Endothelial cell of umbilical vein (primary cell): ENCODE measurements at regions not wholly inside any gene's neighbourhood (a gene's known extent, or its start where the extent isn't known, plus 50 kb on each side); places are given as distances from the start of the nearest gene placed in this dataset.
"Not testable (repeated sequence)": the region's sequence is repeated elsewhere in the genome, so short reads cannot be mapped to it uniquely, and the experiment has no call there.

ENCODE experiments used
- BruUV-seq: library from RNA; stranded (reverse); fragments of 400-500 nt; replicated peaks from 2 replicates; lab custom pipeline; 2021; lab: Mats Ljungman, UMichigan
- CTCF ChIA-PET: fragments of 300-600, 350-600 bp; sonication (Branson Sonifier 250); formaldehyde crosslinking; loops from one replicate; lab custom pipeline; 2021; ENCODE audit warnings: antibody characterized with exemption, inconsistent platforms; lab: Charles Lee
- POLR2A ChIA-PET: fragments of 300-600, 350-600 bp; sonication (Branson Sonifier 250); formaldehyde crosslinking; loops from one replicate; lab custom pipeline; 2021; ENCODE audit warnings: antibody characterized with exemption, inconsistent platforms; lab: Charles Lee
- DNase-seq: peaks from one replicate; pipeline ENCODE4 v3.0.0-alpha.2; 2011; ENCODE audit warnings: low read depth, low spot score
- FAIRE-seq: peaks from 2 replicates; lab custom pipeline; 2011; peaks lifted over from hg19 to GRCh38; lab: Jason Lieb, UNC
- H2AFZ ChIP-seq: 2 replicates; pipeline ENCODE4 v1.6.0; 2012; ENCODE audit warnings: low read depth, low read length, control low read depth, inconsistent platforms
- H3K27ac ChIP-seq: 2 replicates; pipeline ENCODE4 v1.5.1; 2011; ENCODE audit warnings: low read depth, mild to moderate bottlenecking, control low read depth, low read length, moderate library complexity; ENCODE audit not compliant: insufficient read depth
- H3K27me3 ChIP-seq, 2 experiments: 2 replicates each; pipeline versions ENCODE4 v1.6.0 to v1.6.1; 2011; ENCODE audit warnings: low read length in 2 of 2, mixed read lengths in 1 of 2; ENCODE audit not compliant: control insufficient read depth in 2 of 2, insufficient read depth in 2 of 2
- H3K36me3 ChIP-seq, 2 experiments: 2 replicates in 1 of 2; 3 replicates in 1 of 2; pipeline ENCODE4 v1.5.1; 2011; ENCODE audit warnings: low read length in 2 of 2, mild to moderate bottlenecking in 1 of 2, moderate library complexity in 1 of 2; ENCODE audit not compliant: control insufficient read depth in 2 of 2, insufficient read depth in 2 of 2; ENCODE audit errors: extremely low read depth in 1 of 2
- H3K4me1 ChIP-seq: 3 replicates; pipeline ENCODE4 v1.5.1; 2011; ENCODE audit warnings: mild to moderate bottlenecking, low read length; ENCODE audit not compliant: control insufficient read depth, insufficient read depth; ENCODE audit errors: extremely low read depth
- H3K4me2 ChIP-seq: 2 replicates; pipeline ENCODE4 v1.6.1; 2011; ENCODE audit warnings: low read length, control low read depth, mixed read lengths; ENCODE audit not compliant: insufficient read depth
- H3K4me3 ChIP-seq, 3 experiments: fragments of 200-600 bp in 1 of 3; sonication (generic), shearing (Covaris generic) in 1 of 3; replicated peaks in 1 of 3; 2 replicates each; pipeline ENCODE4 v1.5.1; 2011 to 2016; ENCODE audit warnings: control low read depth in 3 of 3, low read length in 3 of 3, mild to moderate bottlenecking in 2 of 3, inconsistent platforms in 1 of 3, low read depth in 1 of 3, moderate library complexity in 1 of 3; ENCODE audit not compliant: insufficient read depth in 1 of 3
- H3K79me2 ChIP-seq: 2 replicates; pipeline ENCODE4 v1.6.0; 2012; ENCODE audit warnings: low read length, inconsistent platforms; ENCODE audit not compliant: control insufficient read depth, insufficient read depth
- H3K9ac ChIP-seq: replicated peaks from 2 replicates; pipeline ENCODE3; 2011; ENCODE audit warnings: low read length, control low read depth; ENCODE audit not compliant: insufficient read depth; ENCODE audit errors: extremely low read depth
- H3K9me1 ChIP-seq: replicated peaks from 3 replicates; pipeline ENCODE4 v1.6.0; 2011; ENCODE audit warnings: mild to moderate bottlenecking, low read length; ENCODE audit not compliant: control insufficient read depth, insufficient read depth; ENCODE audit errors: extremely low read depth
- H3K9me3 ChIP-seq: replicated peaks from 2 replicates; pipeline ENCODE4 v1.5.1; 2012; ENCODE audit warnings: low read length, inconsistent platforms; ENCODE audit not compliant: control insufficient read depth, insufficient read depth
- H4K20me1 ChIP-seq: replicated peaks from 2 replicates; pipeline ENCODE3; 2011; ENCODE audit warnings: mild to moderate bottlenecking, low read length; ENCODE audit not compliant: control insufficient read depth, insufficient read depth; ENCODE audit errors: extremely low read depth
- POLR2AphosphoS5 ChIP-seq: IDR thresholded peaks from 2 replicates; pipeline ENCODE4 v1.6.1; 2012; ENCODE audit warnings: low read depth, mild to moderate bottlenecking, control low read depth, low read length, moderate library complexity; ENCODE audit not compliant: insufficient read depth
- dilution Hi-C: fragments of 300-500 bp; cut with MboI; formaldehyde crosslinking; loops from one replicate; pipeline ENCODE4 v1.15.0; 2019; ENCODE audit warnings: low sequenced_read_pairs; ENCODE audit not compliant: extremely low pct_ligation_motif_present
- intact Hi-C: fragments of 100-400 bp; cut with micrococcal nuclease; formaldehyde crosslinking; loops from one replicate; pipeline ENCODE4 v1.10.0; 2022
- TF ChIP-seq, protein P1 (sequence below), 2 donors: IDR thresholded peaks; 1 replicate in 1 of 2; 2 replicates in 1 of 2; pipeline ENCODE4 v1.5.1; 2011; ENCODE audit warnings: low read length in 2 of 2, mild to moderate bottlenecking in 2 of 2, moderate library complexity in 2 of 2, control low read depth in 1 of 2, inconsistent platforms in 1 of 2, low read depth in 1 of 2; ENCODE audit not compliant: insufficient read depth in 1 of 2; ENCODE audit errors: extremely low read depth in 1 of 2

DNA sequence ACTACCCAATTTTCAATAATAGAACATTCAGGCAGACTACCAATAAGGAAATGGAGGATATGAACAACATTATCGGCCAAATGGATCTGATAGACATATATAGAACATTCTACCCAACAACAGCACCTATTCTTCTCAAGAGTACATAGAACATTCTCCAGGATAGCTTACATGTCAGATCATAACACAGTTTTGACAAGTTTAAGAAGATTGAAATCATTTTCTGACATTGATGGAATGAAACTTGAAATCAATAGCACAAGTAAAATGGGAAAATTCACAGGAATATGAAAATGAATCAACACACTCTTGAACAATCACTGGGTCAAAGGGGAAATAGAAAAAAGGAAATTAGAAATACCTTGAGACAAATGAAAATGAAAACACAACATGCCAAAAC, 94.6 kb upstream of the MEGF10 start:
- BruUV-seq = no TSS peak
- Histone ChIP-seq H3K27me3 (no peaks in the 10 kb centered on the region), H3K4me2 (peak overlapping the region; percentile 29), H3K9me1 (no peaks in the 10 kb centered on the region), H2AFZ (no peak overlapping the region), H3K79me2 (no peaks in the 10 kb centered on the region), H3K4me3 (no peak overlapping the region), H3K36me3 (no peaks in the 10 kb centered on the region), H3K4me1 (peaks cover 6% of the 10 kb centered on the region), H3K27ac (no peak overlapping the region), H3K9ac (no peak overlapping the region), H4K20me1 (no peaks in the 10 kb centered on the region), H3K9me3 (no peaks in the 10 kb centered on the region)
- dilution Hi-C loops = no loop called here
- TF ChIP-seq POLR2AphosphoS5 = no peak
- TF ChIP-seq, protein P1, sequence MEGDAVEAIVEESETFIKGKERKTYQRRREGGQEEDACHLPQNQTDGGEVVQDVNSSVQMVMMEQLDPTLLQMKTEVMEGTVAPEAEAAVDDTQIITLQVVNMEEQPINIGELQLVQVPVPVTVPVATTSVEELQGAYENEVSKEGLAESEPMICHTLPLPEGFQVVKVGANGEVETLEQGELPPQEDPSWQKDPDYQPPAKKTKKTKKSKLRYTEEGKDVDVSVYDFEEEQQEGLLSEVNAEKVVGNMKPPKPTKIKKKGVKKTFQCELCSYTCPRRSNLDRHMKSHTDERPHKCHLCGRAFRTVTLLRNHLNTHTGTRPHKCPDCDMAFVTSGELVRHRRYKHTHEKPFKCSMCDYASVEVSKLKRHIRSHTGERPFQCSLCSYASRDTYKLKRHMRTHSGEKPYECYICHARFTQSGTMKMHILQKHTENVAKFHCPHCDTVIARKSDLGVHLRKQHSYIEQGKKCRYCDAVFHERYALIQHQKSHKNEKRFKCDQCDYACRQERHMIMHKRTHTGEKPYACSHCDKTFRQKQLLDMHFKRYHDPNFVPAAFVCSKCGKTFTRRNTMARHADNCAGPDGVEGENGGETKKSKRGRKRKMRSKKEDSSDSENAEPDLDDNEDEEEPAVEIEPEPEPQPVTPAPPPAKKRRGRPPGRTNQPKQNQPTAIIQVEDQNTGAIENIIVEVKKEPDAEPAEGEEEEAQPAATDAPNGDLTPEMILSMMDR (IDR thresholded peaks at IDR 0.05; ENCODE audit: extremely low read depth in 1 of 2, insufficient read depth in 1 of 2, low read depth in 1 of 2, low read length in 2 of 2) = no peak
- POLR2A ChIA-PET = no interaction called here
- FAIRE-seq = no peak
- intact Hi-C loops = no loop called here
- DNase-seq = peak; percentile 48
- CTCF ChIA-PET = no interaction called here

DNA sequence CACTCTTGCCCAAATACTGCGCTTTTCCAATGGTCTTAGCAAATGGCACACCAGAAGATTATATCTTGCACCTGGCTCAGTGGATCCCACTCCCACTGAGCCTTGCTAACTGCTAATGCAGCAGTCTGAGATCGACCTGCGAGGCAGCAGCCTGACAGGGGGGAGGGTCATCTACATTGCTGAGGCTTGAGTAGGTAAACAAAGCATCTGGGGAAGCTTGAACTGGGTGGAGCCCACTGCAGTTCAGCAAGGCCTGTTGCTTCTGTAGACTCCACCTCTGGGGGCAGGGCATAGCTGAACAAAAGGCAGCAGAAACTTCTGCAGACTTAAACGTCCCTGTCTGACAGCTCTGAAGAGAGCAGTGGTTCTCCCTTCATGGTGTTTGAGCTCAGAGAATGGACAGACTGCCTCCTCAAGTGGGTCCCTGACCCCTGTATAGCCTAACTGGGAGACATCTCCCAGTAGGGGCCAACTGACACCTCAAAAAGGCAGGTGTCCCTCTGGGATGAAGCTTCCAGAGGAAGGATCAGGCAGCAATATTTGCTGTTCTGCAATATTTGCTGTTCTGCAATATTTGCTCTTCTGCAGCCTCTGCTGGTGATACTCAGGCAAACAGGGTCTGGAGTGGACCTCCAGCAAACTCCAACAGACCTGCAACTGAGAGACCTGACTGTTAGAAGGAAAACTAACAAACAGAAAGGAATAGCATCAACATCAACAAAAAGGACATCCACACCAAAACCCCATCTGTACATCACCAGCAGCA, 93.0 kb upstream of the MEGF10 start:
- H3K9ac ChIP-seq, intact Hi-C loops, H3K9me1 ChIP-seq, FAIRE-seq, H3K9me3 ChIP-seq, H3K79me2 ChIP-seq, H4K20me1 ChIP-seq, H2AFZ ChIP-seq, H3K36me3 ChIP-seq, BruUV-seq, H3K27me3 ChIP-seq, H3K4me3 ChIP-seq, H3K4me1 ChIP-seq, POLR2A ChIA-PET, dilution Hi-C loops, H3K27ac ChIP-seq, H3K4me2 ChIP-seq, DNase-seq: not testable (repeated sequence)
- CTCF ChIA-PET = interaction anchor here (0.9 kb wide), 1 partner anchor 31 kb away, joined by 3 read pairs; no protein-coding TSS in a partner anchor

- FAIRE-seq = not testable (repeated sequence)
These were observed 87.9 kb upstream of the MEGF10 start for GRCh38 chr5:127202738-127203137.

More at GRCh38 chr5:127202738-127203137, 87.9 kb upstream of the MEGF10 start:
- H3K27ac ChIP-seq, BruUV-seq, H3K79me2 ChIP-seq, intact Hi-C loops, H2AFZ ChIP-seq, H3K27me3 ChIP-seq, POLR2A ChIA-PET, H3K9me3 ChIP-seq, H3K36me3 ChIP-seq, H3K9ac ChIP-seq, DNase-seq, H4K20me1 ChIP-seq, CTCF ChIA-PET, H3K4me3 ChIP-seq, H3K9me1 ChIP-seq, dilution Hi-C loops, H3K4me2 ChIP-seq: not testable (repeated sequence)
- peaks cover 18% of the 10 kb centered on the region for H3K4me1 ChIP-seq
